HEK293 (cell line): ENCODE measurements at regions not wholly inside any gene's neighbourhood (a gene's known extent, or its start where the extent isn't known, plus 50 kb on each side); places are given as distances from the start of the nearest gene placed in this dataset.

ENCODE experiments used
- CTCF ChIA-PET: fragments of 350-600 bp; formaldehyde crosslinking; extraction: SDS; loops from one replicate; lab custom pipeline; 2021; ENCODE audit warnings: antibody characterized with exemption; lab: Yijun Ruan, JAX
- POLR2A ChIA-PET: fragments of 300-600 bp; formaldehyde crosslinking; extraction: SDS; loops from one replicate; lab custom pipeline; 2020; ENCODE audit warnings: antibody characterized with exemption, inconsistent platforms; lab: Yijun Ruan, JAX
- H3K27ac ChIP-seq: fragments of 200-500 bp; sonication (Bioruptor generic); 2 replicates; pipeline ENCODE4 v1.5.1; 2014; ENCODE audit warnings: low read depth, low read length, control low read depth, inconsistent platforms; ENCODE audit errors: extremely low read depth
- H3K36me3 ChIP-seq, 2 experiments: fragments of 200-500 bp in 1 of 2; sonication (Bioruptor generic) in 1 of 2; 1 replicate in 1 of 2; 2 replicates in 1 of 2; pipeline ENCODE4 v1.5.1; 2014 to 2017; ENCODE audit warnings: inconsistent platforms in 2 of 2, low read length in 2 of 2; ENCODE audit not compliant: control insufficient read depth in 2 of 2, insufficient read depth in 1 of 2
- H3K4me1 ChIP-seq: fragments of 200-500 bp; sonication (Bioruptor generic); 2 replicates; pipeline ENCODE4 v1.5.1; 2014; ENCODE audit warnings: mild to moderate bottlenecking, low read length, inconsistent platforms; ENCODE audit not compliant: control insufficient read depth, insufficient read depth
- H3K4me3 ChIP-seq: 2 replicates; pipeline ENCODE4 v1.5.1; 2011; ENCODE audit warnings: low read depth, mild to moderate bottlenecking, control low read depth, low read length, moderate library complexity
- H3K9me3 ChIP-seq: fragments of 200-500 bp; sonication (Bioruptor generic); 2 replicates; pipeline ENCODE4 v1.5.1; 2014; ENCODE audit warnings: low read depth, low read length, inconsistent platforms; ENCODE audit not compliant: control insufficient read depth, insufficient read depth
- BCL11A ChIP-seq: fragments of 450-650 bp; formaldehyde crosslinking; IDR thresholded peaks from 2 replicates; pipeline ENCODE4 v1.5.1; 2016; ENCODE audit warnings: low read depth, missing biosample characterization, missing genetic modification characterization
- IKZF3 ChIP-seq: fragments of 450-650 bp; IDR thresholded peaks from 2 replicates; pipeline ENCODE4 v1.5.0; 2018; ENCODE audit warnings: missing biosample characterization, mild to moderate bottlenecking, missing genetic modification characterization, moderate library complexity
- KLF8 ChIP-seq: fragments of 450-650 bp; formaldehyde crosslinking; IDR thresholded peaks from 2 replicates; pipeline ENCODE4 v1.5.1; 2016; ENCODE audit warnings: missing biosample characterization, missing genetic modification characterization
- MYNN ChIP-seq: fragments of 450-650 bp; formaldehyde crosslinking; IDR thresholded peaks from 2 replicates; pipeline ENCODE4 v1.5.1; 2016; ENCODE audit warnings: missing biosample characterization, missing genetic modification characterization, borderline replicate concordance
- MZF1 ChIP-seq: fragments of 450-650 bp; formaldehyde crosslinking; IDR thresholded peaks from 2 replicates; pipeline ENCODE4 v1.5.1; 2017; ENCODE audit warnings: missing biosample characterization, missing genetic modification characterization, borderline replicate concordance
- PRDM2 ChIP-seq: fragments of 450-650 bp; formaldehyde crosslinking; IDR thresholded peaks from 2 replicates; pipeline ENCODE4 v1.5.1; 2016; ENCODE audit warnings: missing biosample characterization, missing genetic modification characterization, borderline replicate concordance
- PRDM4 ChIP-seq: fragments of 450-650 bp; formaldehyde crosslinking; IDR thresholded peaks from 2 replicates; pipeline ENCODE4 v1.5.1; 2017; ENCODE audit warnings: missing biosample characterization, missing genetic modification characterization
- SCRT1 ChIP-seq: fragments of 450-650 bp; formaldehyde crosslinking; IDR thresholded peaks from 2 replicates; pipeline ENCODE4 v1.5.1; 2016; ENCODE audit warnings: missing biosample characterization, missing genetic modification characterization, borderline replicate concordance
- SETDB1 ChIP-seq: IDR thresholded peaks from one replicate; pipeline ENCODE4 v1.6.1; 2017; ENCODE audit warnings: mild to moderate bottlenecking, low read length, moderate library complexity, mixed read lengths; ENCODE audit not compliant: insufficient read length
- SP3 ChIP-seq: fragments of 450-650 bp; formaldehyde crosslinking; IDR thresholded peaks from 2 replicates; pipeline ENCODE4 v1.5.1; 2016; ENCODE audit warnings: missing biosample characterization, missing genetic modification characterization
- ZEB2 ChIP-seq: fragments of 450-650 bp; formaldehyde crosslinking; IDR thresholded peaks from 2 replicates; pipeline ENCODE4 v1.5.1; 2016; ENCODE audit warnings: missing biosample characterization, missing genetic modification characterization
- ZFP3 ChIP-seq: fragments of 450-650 bp; formaldehyde crosslinking; IDR thresholded peaks from 2 replicates; pipeline ENCODE4 v1.5.1; 2016; ENCODE audit warnings: low read depth, missing biosample characterization, missing genetic modification characterization
- ZNF10 ChIP-seq: fragments of 450-650 bp; formaldehyde crosslinking; IDR thresholded peaks from 2 replicates; pipeline ENCODE4 v1.5.1; 2017; ENCODE audit warnings: missing biosample characterization, missing genetic modification characterization
- ZNF16 ChIP-seq: fragments of 450-650 bp; formaldehyde crosslinking; IDR thresholded peaks from 2 replicates; pipeline ENCODE4 v1.5.1; 2016; ENCODE audit warnings: low read depth, missing biosample characterization, missing genetic modification characterization
- ZNF174 ChIP-seq: fragments of 450-650 bp; formaldehyde crosslinking; IDR thresholded peaks from 2 replicates; pipeline ENCODE4 v1.5.0; 2017; ENCODE audit warnings: missing biosample characterization, mild to moderate bottlenecking, missing genetic modification characterization
- ZNF26 ChIP-seq: fragments of 450-650 bp; formaldehyde crosslinking; IDR thresholded peaks from 2 replicates; pipeline ENCODE4 v1.5.1; 2016; ENCODE audit warnings: missing biosample characterization, missing genetic modification characterization
- ZNF292 ChIP-seq: fragments of 450-650 bp; formaldehyde crosslinking; IDR thresholded peaks from 2 replicates; pipeline ENCODE4 v1.5.1; 2016; ENCODE audit warnings: low read depth, missing biosample characterization, missing genetic modification characterization, borderline replicate concordance
- ZNF302 ChIP-seq: fragments of 450-650 bp; formaldehyde crosslinking; IDR thresholded peaks from 2 replicates; pipeline ENCODE4 v1.5.1; 2016; ENCODE audit warnings: missing biosample characterization, missing genetic modification characterization, low read depth
- ZNF350 ChIP-seq: fragments of 450-650 bp; formaldehyde crosslinking; IDR thresholded peaks from 2 replicates; pipeline ENCODE4 v1.5.0; 2017; ENCODE audit warnings: missing biosample characterization, mild to moderate bottlenecking, missing genetic modification characterization
- ZNF354C ChIP-seq: fragments of 450-650 bp; formaldehyde crosslinking; IDR thresholded peaks from 2 replicates; pipeline ENCODE4 v1.5.1; 2016; ENCODE audit warnings: missing biosample characterization, missing genetic modification characterization, low read depth, borderline replicate concordance
- ZNF391 ChIP-seq: fragments of 450-650 bp; formaldehyde crosslinking; IDR thresholded peaks from 2 replicates; pipeline ENCODE4 v1.5.1; 2016; ENCODE audit warnings: low read depth, missing biosample characterization, missing genetic modification characterization, borderline replicate concordance
- ZNF416 ChIP-seq: fragments of 450-650 bp; formaldehyde crosslinking; IDR thresholded peaks from 2 replicates; pipeline ENCODE4 v1.5.1; 2016; ENCODE audit warnings: missing biosample characterization, missing genetic modification characterization
- ZNF514 ChIP-seq: fragments of 450-650 bp; formaldehyde crosslinking; IDR thresholded peaks from 2 replicates; pipeline ENCODE4 v1.5.1; 2016; ENCODE audit warnings: missing biosample characterization, missing genetic modification characterization
- ZNF621 ChIP-seq: fragments of 450-650 bp; formaldehyde crosslinking; IDR thresholded peaks from 2 replicates; pipeline ENCODE4 v1.5.1; 2017; ENCODE audit warnings: missing biosample characterization, missing genetic modification characterization
- ZNF623 ChIP-seq: fragments of 450-650 bp; formaldehyde crosslinking; IDR thresholded peaks from 2 replicates; pipeline ENCODE4 v1.5.1; 2016; ENCODE audit warnings: missing biosample characterization, missing genetic modification characterization
- ZNF660 ChIP-seq: fragments of 450-650 bp; IDR thresholded peaks from 2 replicates; pipeline ENCODE4 v1.5.1; 2018; ENCODE audit warnings: missing biosample characterization, mild to moderate bottlenecking, missing genetic modification characterization

GRCh38 chr10:128465697-128466096 lies 339.5 kb upstream of the MKI67 start:
- TF ChIP-seq PRDM2 (no peak), SP3 (tag by site-specific recombination) (no peak), ZNF292 (tag by site-specific recombination) (no peak), ZNF660 (no peak), ZNF26 (tag by site-specific recombination) (no peak), MYNN (no peak), KLF8 (tag by site-specific recombination) (no peak)
- TF ChIP-seq, all 188 proteins: peak for 0
- no peaks in the 10 kb centered on the region for H3K9me3 ChIP-seq
- CTCF ChIA-PET: no interaction called here
- no peak overlapping the region for H3K4me3 ChIP-seq
- POLR2A ChIA-PET: no interaction called here
- H3K4me1 ChIP-seq: no peaks in the 10 kb centered on the region
- no peak overlapping the region for H3K27ac ChIP-seq
- H3K36me3 ChIP-seq: no peaks in the 10 kb centered on the region

GRCh38 chr10:128466831-128467371 lies 340.7 kb upstream of the MKI67 start:
- no peak overlapping the region for H3K4me3 ChIP-seq
- no peaks in the 10 kb centered on the region for H3K9me3 ChIP-seq
- no peaks in the 10 kb centered on the region for H3K36me3 ChIP-seq
- TF ChIP-seq SCRT1 (tag by site-specific recombination) (no peak), BCL11A (tag by site-specific recombination) (no peak), ZNF16 (tag by site-specific recombination) (no peak), ZNF416 (no peak), PRDM4 (no peak), SETDB1 (no peak), ZNF302 (tag by site-specific recombination) (no peak), ZNF514 (no peak), ZNF621 (no peak), ZNF10 (tag by site-specific recombination) (no peak), ZNF623 (tag by site-specific recombination) (no peak), ZFP3 (tag by site-specific recombination) (no peak), ZNF354C (tag by site-specific recombination) (no peak), ZNF174 (tag by site-specific recombination) (no peak), ZNF350 (tag by site-specific recombination) (no peak), MZF1 (no peak), IKZF3 (no peak), ZEB2 (tag by site-specific recombination) (no peak), ZNF391 (no peak)
- no peak overlapping the region for H3K27ac ChIP-seq
- ChIA-PET CTCF (no interaction called here), POLR2A (no interaction called here)
- no peaks in the 10 kb centered on the region for H3K4me1 ChIP-seq
